ENCODE measurements at regions not wholly inside any gene's neighbourhood (a gene's known extent, or its start where the extent isn't known, plus 50 kb on each side); places are given as distances from the start of the nearest gene placed in this dataset.

GRCh38 chr7:108627476-108628051 is 57.9 kb downstream of the DNAJB9 start:
- no peak overlapping the region for H2AFZ ChIP-seq (ENCODE audit: low read length, unreplicated experiment)
- H3K36me3 ChIP-seq (ENCODE audit: insufficient read depth, low read length), result no peaks in the 10 kb centered on the region
- no peaks in the 10 kb centered on the region for H3K4me1 ChIP-seq (ENCODE audit: control insufficient read depth, insufficient read depth, low read length, unreplicated experiment)
- no peaks in the 10 kb centered on the region for H3K79me2 ChIP-seq (ENCODE audit: control insufficient read depth, insufficient read depth, low read length, unreplicated experiment)
- H3K27ac ChIP-seq (ENCODE audit: low read depth, low read length), result no peak overlapping the region
- peaks cover 52% of the 10 kb centered on the region for H3K27me3 ChIP-seq (ENCODE audit: insufficient read depth, low read length)
- no peak overlapping the region for H3K4me3 ChIP-seq (ENCODE audit: low read depth, low read length)

- H2AFZ ChIP-seq (ENCODE audit: low read length, unreplicated experiment), result no peak overlapping the region
- no peaks in the 10 kb centered on the region for H3K4me1 ChIP-seq (ENCODE audit: control insufficient read depth, insufficient read depth, low read length, unreplicated experiment)
- no peaks in the 10 kb centered on the region for H3K36me3 ChIP-seq (ENCODE audit: insufficient read depth, low read length)
- H3K27ac ChIP-seq (ENCODE audit: low read depth, low read length), result no peak overlapping the region
- peaks cover 41% of the 10 kb centered on the region for H3K27me3 ChIP-seq (ENCODE audit: insufficient read depth, low read length)
- H3K4me3 ChIP-seq (ENCODE audit: low read depth, low read length), result no peak overlapping the region
- no peaks in the 10 kb centered on the region for H3K79me2 ChIP-seq (ENCODE audit: control insufficient read depth, insufficient read depth, low read length, unreplicated experiment)
These were observed 59.0 kb downstream of the DNAJB9 start for GRCh38 chr7:108628678-108629077.

- no peak overlapping the region for H3K4me3 ChIP-seq (ENCODE audit: low read depth, low read length)
- H3K4me1 ChIP-seq (ENCODE audit: control insufficient read depth, insufficient read depth, low read length, unreplicated experiment), result no peaks in the 10 kb centered on the region
- H3K27ac ChIP-seq (ENCODE audit: low read depth, low read length), result no peak overlapping the region
- H3K79me2 ChIP-seq (ENCODE audit: control insufficient read depth, insufficient read depth, low read length, unreplicated experiment), result no peaks in the 10 kb centered on the region
- no peak overlapping the region for H2AFZ ChIP-seq (ENCODE audit: low read length, unreplicated experiment)
- H3K27me3 ChIP-seq (ENCODE audit: insufficient read depth, low read length), result peaks cover 37% of the 10 kb centered on the region
- no peaks in the 10 kb centered on the region for H3K36me3 ChIP-seq (ENCODE audit: insufficient read depth, low read length)
These were observed 60.2 kb downstream of the DNAJB9 start for GRCh38 chr7:108629651-108630400.

- Histone ChIP-seq H3K4me3 (ENCODE audit: low read depth, low read length) (no peak overlapping the region), H3K4me1 (ENCODE audit: control insufficient read depth, insufficient read depth, low read length, unreplicated experiment) (no peaks in the 10 kb centered on the region), H3K36me3 (ENCODE audit: insufficient read depth, low read length) (no peaks in the 10 kb centered on the region), H2AFZ (ENCODE audit: low read length, unreplicated experiment) (no peak overlapping the region), H3K27ac (ENCODE audit: low read depth, low read length) (no peak overlapping the region), H3K27me3 (ENCODE audit: insufficient read depth, low read length) (peaks cover 6% of the 10 kb centered on the region), H3K79me2 (ENCODE audit: control insufficient read depth, insufficient read depth, low read length, unreplicated experiment) (no peaks in the 10 kb centered on the region)
These were observed 64.4 kb downstream of the DNAJB9 start for GRCh38 chr7:108634036-108634435.

GRCh38 chr7:108634535-108634934 is 64.9 kb downstream of the DNAJB9 start:
- no peaks in the 10 kb centered on the region for H3K36me3 ChIP-seq (ENCODE audit: insufficient read depth, low read length)
- no peak overlapping the region for H3K27ac ChIP-seq (ENCODE audit: low read depth, low read length)

GRCh38 chr7:108637049-108637621 is 67.5 kb downstream of the DNAJB9 start:
- Histone ChIP-seq H3K79me2 (ENCODE audit: control insufficient read depth, insufficient read depth, low read length, unreplicated experiment) (no peaks in the 10 kb centered on the region), H3K36me3 (ENCODE audit: insufficient read depth, low read length) (no peaks in the 10 kb centered on the region), H2AFZ (ENCODE audit: low read length, unreplicated experiment) (no peak overlapping the region), H3K4me3 (ENCODE audit: low read depth, low read length) (no peak overlapping the region), H3K27me3 (ENCODE audit: insufficient read depth, low read length) (peaks cover 19% of the 10 kb centered on the region), H3K27ac (ENCODE audit: low read depth, low read length) (no peak overlapping the region), H3K4me1 (ENCODE audit: control insufficient read depth, insufficient read depth, low read length, unreplicated experiment) (no peaks in the 10 kb centered on the region)

More at GRCh38 chr7:108634535-108634934, 64.9 kb downstream of the DNAJB9 start:
- no peak overlapping the region for H3K4me3 ChIP-seq (ENCODE audit: low read depth, low read length)
- H3K79me2 ChIP-seq (ENCODE audit: control insufficient read depth, insufficient read depth, low read length, unreplicated experiment), result no peaks in the 10 kb centered on the region
- H3K27me3 ChIP-seq (ENCODE audit: insufficient read depth, low read length), result peaks cover 9% of the 10 kb centered on the region
- no peaks in the 10 kb centered on the region for H3K4me1 ChIP-seq (ENCODE audit: control insufficient read depth, insufficient read depth, low read length, unreplicated experiment)
- H2AFZ ChIP-seq (ENCODE audit: low read length, unreplicated experiment), result no peak overlapping the region

GRCh38 chr7:108642126-108642525 is 72.5 kb downstream of the DNAJB9 start:
- Histone ChIP-seq H3K27ac (ENCODE audit: low read depth, low read length) (no peak overlapping the region), H3K4me1 (ENCODE audit: control insufficient read depth, insufficient read depth, low read length, unreplicated experiment) (no peaks in the 10 kb centered on the region), H3K36me3 (ENCODE audit: insufficient read depth, low read length) (no peaks in the 10 kb centered on the region), H3K27me3 (ENCODE audit: insufficient read depth, low read length) (peaks cover 21% of the 10 kb centered on the region), H2AFZ (ENCODE audit: low read length, unreplicated experiment) (no peak overlapping the region), H3K4me3 (ENCODE audit: low read depth, low read length) (no peak overlapping the region), H3K79me2 (ENCODE audit: control insufficient read depth, insufficient read depth, low read length, unreplicated experiment) (no peaks in the 10 kb centered on the region)

- Histone ChIP-seq H3K4me1 (ENCODE audit: control insufficient read depth, insufficient read depth, low read length, unreplicated experiment) (no peaks in the 10 kb centered on the region), H3K27me3 (ENCODE audit: insufficient read depth, low read length) (peaks cover 21% of the 10 kb centered on the region), H2AFZ (ENCODE audit: low read length, unreplicated experiment) (no peak overlapping the region), H3K27ac (ENCODE audit: low read depth, low read length) (no peak overlapping the region), H3K4me3 (ENCODE audit: low read depth, low read length) (no peak overlapping the region), H3K79me2 (ENCODE audit: control insufficient read depth, insufficient read depth, low read length, unreplicated experiment) (no peaks in the 10 kb centered on the region), H3K36me3 (ENCODE audit: insufficient read depth, low read length) (no peaks in the 10 kb centered on the region)
These were observed 73.5 kb downstream of the DNAJB9 start for GRCh38 chr7:108643136-108643535.

GRCh38 chr7:108648989-108649388 is 79.3 kb downstream of the DNAJB9 start:
- no peak overlapping the region for H3K4me3 ChIP-seq (ENCODE audit: low read depth, low read length)
- no peak overlapping the region for H3K27ac ChIP-seq (ENCODE audit: low read depth, low read length)
- H2AFZ ChIP-seq (ENCODE audit: low read length, unreplicated experiment), result no peak overlapping the region
- no peaks in the 10 kb centered on the region for H3K79me2 ChIP-seq (ENCODE audit: control insufficient read depth, insufficient read depth, low read length, unreplicated experiment)
- H3K36me3 ChIP-seq (ENCODE audit: insufficient read depth, low read length), result no peaks in the 10 kb centered on the region
- peaks cover 6% of the 10 kb centered on the region for H3K4me1 ChIP-seq (ENCODE audit: control insufficient read depth, insufficient read depth, low read length, unreplicated experiment)
- peaks cover 4% of the 10 kb centered on the region; the same call in 1 of the 2 replicates for H3K27me3 ChIP-seq (ENCODE audit: insufficient read depth, low read length)

GRCh38 chr7:108650467-108650866 is 80.8 kb downstream of the DNAJB9 start:
- no peak overlapping the region for H2AFZ ChIP-seq (ENCODE audit: low read length, unreplicated experiment)
- no peak overlapping the region for H3K27ac ChIP-seq (ENCODE audit: low read depth, low read length)
- H3K36me3 ChIP-seq (ENCODE audit: insufficient read depth, low read length), result no peaks in the 10 kb centered on the region

GRCh38 chr7:108652886-108653285 is 83.2 kb downstream of the DNAJB9 start:
- no peak overlapping the region for H3K27ac ChIP-seq (ENCODE audit: low read depth, low read length)
- H3K79me2 ChIP-seq (ENCODE audit: control insufficient read depth, insufficient read depth, low read length, unreplicated experiment), result no peaks in the 10 kb centered on the region
- H2AFZ ChIP-seq (ENCODE audit: low read length, unreplicated experiment), result no peak overlapping the region
- peaks cover 7% of the 10 kb centered on the region; the same call in 1 of the 2 replicates for H3K27me3 ChIP-seq (ENCODE audit: insufficient read depth, low read length)
- H3K36me3 ChIP-seq (ENCODE audit: insufficient read depth, low read length), result no peaks in the 10 kb centered on the region
- peaks cover 6% of the 10 kb centered on the region for H3K4me1 ChIP-seq (ENCODE audit: control insufficient read depth, insufficient read depth, low read length, unreplicated experiment)
- no peak overlapping the region for H3K4me3 ChIP-seq (ENCODE audit: low read depth, low read length)

More at GRCh38 chr7:108650467-108650866, 80.8 kb downstream of the DNAJB9 start:
- H3K27me3 ChIP-seq (ENCODE audit: insufficient read depth, low read length), result peaks cover 3% of the 10 kb centered on the region; the same call in 1 of the 2 replicates
- no peaks in the 10 kb centered on the region for H3K79me2 ChIP-seq (ENCODE audit: control insufficient read depth, insufficient read depth, low read length, unreplicated experiment)
- H3K4me1 ChIP-seq (ENCODE audit: control insufficient read depth, insufficient read depth, low read length, unreplicated experiment), result peaks cover 6% of the 10 kb centered on the region
- no peak overlapping the region for H3K4me3 ChIP-seq (ENCODE audit: low read depth, low read length)

Data from ACC112 (cell line).